Keratinocyte (primary cell): ENCODE measurements at regions not wholly inside any gene's neighbourhood (a gene's known extent, or its start where the extent isn't known, plus 50 kb on each side); places are given as distances from the start of the nearest gene placed in this dataset.

ENCODE experiments used
- CTCF ChIP-seq, 3 experiments: IDR thresholded peaks in 1 of 3; conservative IDR thresholded peaks in 1 of 3; optimal IDR thresholded peaks in 1 of 3; 2 replicates in 2 of 3; 3 replicates in 1 of 3; pipeline versions ENCODE3 to v1.5.1; 2011; ENCODE audit warnings: low read length in 3 of 3, mild to moderate bottlenecking in 3 of 3, moderate library complexity in 2 of 3, control low read depth in 1 of 3, inconsistent platforms in 1 of 3; ENCODE audit not compliant: insufficient read depth in 2 of 3; ENCODE audit errors: extremely low read depth in 1 of 3
- EZH2 ChIP-seq: IDR thresholded peaks from one replicate; pipeline ENCODE4 v1.6.1; 2012; ENCODE audit warnings: inconsistent platforms, mild to moderate bottlenecking, low read length, moderate library complexity

DNA sequence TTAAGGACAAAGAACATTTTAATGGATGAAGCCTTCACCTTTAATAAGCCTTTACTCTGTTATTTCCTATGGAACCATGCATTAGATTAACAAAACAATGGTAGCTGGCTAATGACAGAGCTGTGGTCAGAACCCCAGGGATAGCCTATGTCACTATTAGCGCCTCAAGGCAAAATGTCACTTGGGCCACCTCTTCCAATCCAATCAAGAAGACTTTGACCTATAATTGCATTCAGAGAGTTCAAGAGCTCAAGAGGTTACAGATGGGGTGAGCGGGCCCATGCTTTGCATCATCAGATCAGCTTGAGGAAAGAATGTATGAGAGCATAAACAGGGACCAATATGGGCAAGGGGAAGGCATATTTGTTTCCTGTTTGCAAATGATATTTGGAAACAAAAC lies 425.1 kb downstream of the ARHGEF28 start:
- TF ChIP-seq CTCF (optimal IDR thresholded peaks at IDR 0.05 in 1 of 3, IDR thresholded peaks at IDR 0.05 in 1 of 3, conservative IDR thresholded peaks at IDR 0.05 in 1 of 3; ENCODE audit: extremely low read depth in 1 of 3, insufficient read depth in 2 of 3, low read length in 3 of 3): no peak
- no peak for TF ChIP-seq EZH2
